ENCODE measurements at regions not wholly inside any gene's neighbourhood (a gene's known extent, or its start where the extent isn't known, plus 50 kb on each side); places are given as distances from the start of the nearest gene placed in this dataset.

GRCh38 chr18:73826098-73826497 is 321.5 kb downstream of the FBXO15 start:
- Mint-ChIP-seq H3K4me3 (ENCODE audit: low read depth) (no peak overlapping the region), H3K4me1 (ENCODE audit: low read depth) (peaks cover 2% of the 10 kb centered on the region), H3K9me3 (ENCODE audit: low read depth) (no peaks in the 10 kb centered on the region), H3K27ac (no peak overlapping the region), H3K36me3 (ENCODE audit: insufficient read depth) (no peaks in the 10 kb centered on the region), H3K27me3 (peaks cover 12% of the 10 kb centered on the region)
- no peak for DNase-seq (ENCODE audit: low spot score, unreplicated experiment)
- TF ChIP-seq CTCF (IDR thresholded peaks at IDR 0.05; ENCODE audit: unreplicated experiment): no peak

- no peak for TF ChIP-seq CTCF (IDR thresholded peaks at IDR 0.05; ENCODE audit: unreplicated experiment)
- Mint-ChIP-seq H3K27me3 (peaks cover 13% of the 10 kb centered on the region), H3K9me3 (ENCODE audit: low read depth) (no peaks in the 10 kb centered on the region), H3K4me3 (ENCODE audit: low read depth) (no peak overlapping the region), H3K36me3 (ENCODE audit: insufficient read depth) (no peaks in the 10 kb centered on the region), H3K27ac (no peak overlapping the region), H3K4me1 (ENCODE audit: low read depth) (peaks cover 2% of the 10 kb centered on the region)
- DNase-seq (ENCODE audit: low spot score, unreplicated experiment): no peak
Measured at GRCh38 chr18:73824671-73825070, 323.0 kb downstream of the FBXO15 start.

GRCh38 chr18:73812423-73812822 is 335.2 kb downstream of the FBXO15 start:
- H3K4me3 Mint-ChIP-seq (ENCODE audit: low read depth): no peak overlapping the region
- TF ChIP-seq CTCF (IDR thresholded peaks at IDR 0.05; ENCODE audit: unreplicated experiment): no peak
- H3K27ac Mint-ChIP-seq: no peak overlapping the region
- H3K27me3 Mint-ChIP-seq: no peaks in the 10 kb centered on the region
- H3K36me3 Mint-ChIP-seq (ENCODE audit: insufficient read depth): peaks cover 1% of the 10 kb centered on the region
- H3K9me3 Mint-ChIP-seq (ENCODE audit: low read depth): peaks cover 6% of the 10 kb centered on the region
- no peaks in the 10 kb centered on the region for H3K4me1 Mint-ChIP-seq (ENCODE audit: low read depth)
- no peak for DNase-seq (ENCODE audit: low spot score, unreplicated experiment)

GRCh38 chr18:73807551-73808192 is 340.0 kb downstream of the FBXO15 start:
- DNase-seq (ENCODE audit: low spot score, unreplicated experiment): no peak
- Mint-ChIP-seq H3K4me1 (ENCODE audit: low read depth) (peaks cover 1% of the 10 kb centered on the region), H3K36me3 (ENCODE audit: insufficient read depth) (peaks cover under 1% of the 10 kb centered on the region), H3K4me3 (ENCODE audit: low read depth) (no peak overlapping the region), H3K27ac (no peak overlapping the region), H3K9me3 (ENCODE audit: low read depth) (peaks cover under 1% of the 10 kb centered on the region), H3K27me3 (no peaks in the 10 kb centered on the region)
- no peak for TF ChIP-seq CTCF (IDR thresholded peaks at IDR 0.05; ENCODE audit: unreplicated experiment)

- H3K9me3 Mint-ChIP-seq (ENCODE audit: low read depth): no peaks in the 10 kb centered on the region
- TF ChIP-seq CTCF (IDR thresholded peaks at IDR 0.05; ENCODE audit: unreplicated experiment): no peak
Measured at GRCh38 chr18:73805991-73806390, 341.6 kb downstream of the FBXO15 start.

More at GRCh38 chr18:73805991-73806390, 341.6 kb downstream of the FBXO15 start:
- no peak for DNase-seq (ENCODE audit: low spot score, unreplicated experiment)
- Mint-ChIP-seq H3K4me1 (ENCODE audit: low read depth) (peaks cover 10% of the 10 kb centered on the region), H3K27ac (no peak overlapping the region), H3K27me3 (no peaks in the 10 kb centered on the region), H3K4me3 (ENCODE audit: low read depth) (no peak overlapping the region), H3K36me3 (ENCODE audit: insufficient read depth) (no peaks in the 10 kb centered on the region)

Measured in progenitor cell of endocrine pancreas (in vitro differentiated cells).